H9 (cell line): ENCODE measurements at regions not wholly inside any gene's neighbourhood (a gene's known extent, or its start where the extent isn't known, plus 50 kb on each side); places are given as distances from the start of the nearest gene placed in this dataset.

Experiments used
- DNase-seq: peaks from one replicate; pipeline ENCODE4 v3.0.0-alpha.2; 2017
- H2AFZ ChIP-seq: one replicate; pipeline ENCODE4 v1.6.1; 2013; ENCODE audit warnings: mild to moderate bottlenecking, low read length, control low read depth, moderate library complexity
- H2AK5ac ChIP-seq: 2 replicates; pipeline ENCODE4 v1.6.1; 2013; ENCODE audit warnings: low read length, control low read depth, mixed read lengths; ENCODE audit not compliant: insufficient read length
- H2BK120ac ChIP-seq: one replicate; pipeline ENCODE4 v1.6.1; 2013; ENCODE audit warnings: low read depth, mild to moderate bottlenecking, low read length, control low read depth, inconsistent platforms; ENCODE audit not compliant: poor library complexity, severe bottlenecking
- H2BK12ac ChIP-seq: 2 replicates; pipeline ENCODE4 v1.6.1; 2013; ENCODE audit warnings: low read length, control low read depth, mixed read lengths, low read depth; ENCODE audit not compliant: insufficient read length
- H2BK15ac ChIP-seq: 2 replicates; pipeline ENCODE4 v1.6.1; 2013; ENCODE audit warnings: low read depth, low read length, control low read depth
- H2BK20ac ChIP-seq: one replicate; pipeline ENCODE4 v1.6.1; 2013; ENCODE audit warnings: low read depth, mild to moderate bottlenecking, low read length, control low read depth, inconsistent platforms; ENCODE audit not compliant: poor library complexity, severe bottlenecking
- H2BK5ac ChIP-seq: 2 replicates; pipeline ENCODE4 v1.6.1; 2013; ENCODE audit warnings: low read length, control low read depth, mixed read lengths; ENCODE audit not compliant: insufficient read length
- H3K14ac ChIP-seq: 2 replicates; pipeline ENCODE4 v1.6.1; 2013; ENCODE audit warnings: low read length, control low read depth; ENCODE audit not compliant: insufficient read depth
- H3K18ac ChIP-seq: 2 replicates; pipeline ENCODE4 v1.6.1; 2013; ENCODE audit warnings: low read depth, mild to moderate bottlenecking, mixed read lengths, low read length, control low read depth; ENCODE audit not compliant: insufficient read length
- H3K23ac ChIP-seq: 2 replicates; pipeline ENCODE4 v1.6.1; 2013; ENCODE audit warnings: low read length, control low read depth, mixed read lengths, low read depth; ENCODE audit not compliant: insufficient read length
- H3K23me2 ChIP-seq: 2 replicates; pipeline ENCODE4 v1.6.1; 2013; ENCODE audit warnings: low read depth, mild to moderate bottlenecking, mixed read lengths, low read length, control low read depth; ENCODE audit not compliant: insufficient read length, poor library complexity, severe bottlenecking
- H3K27ac ChIP-seq: 2 replicates; pipeline ENCODE4 v1.5.1; 2013; ENCODE audit warnings: low read length, control low read depth, mixed read lengths, low read depth; ENCODE audit not compliant: insufficient read length
- H3K27me3 ChIP-seq: 2 replicates; pipeline ENCODE4 v1.6.1; 2013; ENCODE audit warnings: low read length, control low read depth, inconsistent platforms; ENCODE audit not compliant: insufficient read depth
- H3K4ac ChIP-seq: 2 replicates; pipeline ENCODE4 v1.6.1; 2013; ENCODE audit warnings: low read depth, mild to moderate bottlenecking, control low read depth, inconsistent platforms, low read length, moderate library complexity
- H3K4me1 ChIP-seq: 2 replicates; pipeline ENCODE4 v1.6.1; 2013; ENCODE audit warnings: low read length, control low read depth, inconsistent platforms; ENCODE audit not compliant: insufficient read depth
- H3K4me2 ChIP-seq: 2 replicates; pipeline ENCODE4 v1.6.1; 2013; ENCODE audit warnings: low read length, control low read depth, mixed read lengths; ENCODE audit not compliant: insufficient read length, insufficient read depth
- H3K56ac ChIP-seq: 2 replicates; pipeline ENCODE4 v1.6.1; 2013; ENCODE audit warnings: low read depth, mild to moderate bottlenecking, mixed read lengths, low read length, control low read depth; ENCODE audit not compliant: insufficient read length
- H3K79me1 ChIP-seq: 2 replicates; pipeline ENCODE4 v1.6.1; 2013; ENCODE audit warnings: low read depth, mild to moderate bottlenecking, moderate library complexity, low read length, control low read depth, inconsistent platforms; ENCODE audit not compliant: insufficient read depth, poor library complexity, severe bottlenecking
- H3K79me2 ChIP-seq: 2 replicates; pipeline ENCODE4 v1.6.1; 2013; ENCODE audit warnings: low read length, control low read depth, inconsistent platforms; ENCODE audit not compliant: insufficient read depth
- H3K9ac ChIP-seq: 2 replicates; pipeline ENCODE4 v1.6.1; 2013; ENCODE audit warnings: low read length, control low read depth, mixed read lengths; ENCODE audit not compliant: insufficient read length; ENCODE audit errors: extremely low read depth
- H3K9me3 ChIP-seq: one replicate; pipeline ENCODE4 v1.6.1; 2013; ENCODE audit warnings: low read depth, low read length, inconsistent platforms; ENCODE audit not compliant: control insufficient read depth
- H3T11ph ChIP-seq: one replicate; pipeline ENCODE4 v1.6.1; 2013; ENCODE audit warnings: mild to moderate bottlenecking, low read length, control low read depth, inconsistent platforms
- H4K20me1 ChIP-seq: one replicate; pipeline ENCODE4 v1.6.1; 2013; ENCODE audit not compliant: control insufficient read depth, insufficient read length, insufficient read depth
- H4K5ac ChIP-seq: 2 replicates; pipeline ENCODE4 v1.6.1; 2013; ENCODE audit warnings: low read depth, mild to moderate bottlenecking, mixed read lengths, low read length, control low read depth; ENCODE audit not compliant: insufficient read length
- H4K8ac ChIP-seq: replicated peaks from 2 replicates; pipeline ENCODE4 v1.6.1; 2013; ENCODE audit warnings: low read length, control low read depth, mixed read lengths, low read depth; ENCODE audit not compliant: insufficient read length
- H4K91ac ChIP-seq: 2 replicates; pipeline ENCODE4 v1.6.1; 2013; ENCODE audit warnings: low read depth, mild to moderate bottlenecking, moderate library complexity, mixed read lengths, low read length, control low read depth; ENCODE audit not compliant: insufficient read length
- H3K27ac Mint-ChIP-seq, 3 experiments: 2 replicates in 2 of 3; 3 replicates in 1 of 3; pipeline ENCODE4 v1.8.0; 2020 to 2021; ENCODE audit warnings: mixed read lengths in 3 of 3, mild to moderate bottlenecking in 1 of 3, moderate library complexity in 1 of 3
- H3K27me3 Mint-ChIP-seq: 2 replicates; pipeline ENCODE4 v1.8.0; 2021; ENCODE audit warnings: low read depth, mild to moderate bottlenecking, moderate library complexity, mixed read lengths
- H3K36me3 Mint-ChIP-seq, 3 experiments: 2 replicates in 2 of 3; 3 replicates in 1 of 3; pipeline ENCODE4 v1.8.0; 2020 to 2021; ENCODE audit warnings: low read depth in 3 of 3, mixed read lengths in 3 of 3; ENCODE audit not compliant: insufficient read depth in 1 of 3
- H3K4me1 Mint-ChIP-seq, 2 experiments: 2 replicates each; pipeline ENCODE4 v1.8.0; 2020; ENCODE audit warnings: mixed read lengths in 2 of 2
- H3K4me3 Mint-ChIP-seq, 2 experiments: 2 replicates in 1 of 2; 3 replicates in 1 of 2; pipeline ENCODE4 v1.8.0; 2020 to 2021; ENCODE audit warnings: mild to moderate bottlenecking in 2 of 2, mixed read lengths in 2 of 2, moderate library complexity in 1 of 2
- H3K9me3 Mint-ChIP-seq, 2 experiments: 2 replicates in 1 of 2; 3 replicates in 1 of 2; pipeline ENCODE4 v1.8.0; 2020; ENCODE audit warnings: mild to moderate bottlenecking in 2 of 2, mixed read lengths in 2 of 2, moderate library complexity in 1 of 2
- CTCF ChIP-seq: fragments of 200-600 bp; sonication (generic); conservative IDR thresholded peaks from 3 replicates; pipeline ENCODE4 v1.8.0; 2021; ENCODE audit warnings: antibody characterized with exemption, mild to moderate bottlenecking
- WGBS: extraction: QIAGEN DNeasy Blood & Tissue Kit; methylation state at CpG from one replicate; pipeline ENCODE4 v1.1.7; 2013; ENCODE audit warnings: missing lambda C conversion rate, low lambda C conversion rate, mixed read lengths; ENCODE audit not compliant: insufficient read length; ENCODE audit errors: extremely low coverage; 5-methylcytosine and 5-hydroxymethylcytosine counted together

DNA sequence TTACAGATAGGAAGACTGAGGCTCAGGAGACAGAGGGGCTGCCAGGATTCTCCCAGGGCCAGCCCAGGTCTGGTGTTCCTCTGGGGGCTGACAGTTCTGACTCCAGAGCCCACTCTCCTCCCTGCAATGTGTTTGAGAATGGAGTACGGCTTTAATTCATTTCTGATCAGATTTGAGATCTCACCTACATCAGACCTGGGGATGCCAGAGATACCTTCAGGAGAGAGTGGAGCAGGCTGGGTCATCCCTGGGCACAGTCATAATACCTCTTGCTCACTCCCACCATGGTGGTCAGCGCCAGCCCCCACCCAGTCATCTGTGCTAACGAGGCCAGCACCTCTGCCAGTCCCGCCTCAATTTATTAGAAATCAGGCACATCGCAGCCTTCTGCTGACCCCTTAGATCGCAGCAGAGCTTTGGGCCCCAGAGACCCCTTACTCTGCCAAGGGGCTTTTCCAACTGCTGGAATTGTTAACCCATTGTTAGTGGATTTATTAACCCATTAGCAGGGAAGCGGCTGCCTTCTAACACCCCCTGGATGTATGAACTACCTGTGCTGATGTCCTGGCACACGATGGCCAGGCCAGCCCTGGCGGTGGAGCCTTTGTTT is 352.1 kb downstream of the MATN1 start:
- H2BK12ac ChIP-seq, result no peak overlapping the region
- no peak overlapping the region for H2AFZ ChIP-seq
- H4K91ac ChIP-seq, result no peak overlapping the region
- no peaks in the 10 kb centered on the region for H3K79me2 ChIP-seq
- H2BK5ac ChIP-seq, result no peak overlapping the region
- H3K27ac ChIP-seq, result no peak overlapping the region
- no peaks in the 10 kb centered on the region for H3K36me3 Mint-ChIP-seq
- H2BK15ac ChIP-seq, result no peak overlapping the region
- H3K9me3 ChIP-seq, result no peaks in the 10 kb centered on the region
- no peak overlapping the region; the same call in 1 of the 2 replicates for H3K14ac ChIP-seq
- H3K4me1 ChIP-seq, result no peaks in the 10 kb centered on the region
- TF ChIP-seq CTCF, result no peak
- no peak overlapping the region for H3K4me2 ChIP-seq
- H3K4ac ChIP-seq, result no peak overlapping the region
- peaks cover 1% of the 10 kb centered on the region; the same call in 1 of the 2 replicates for H3K27me3 Mint-ChIP-seq
- no peaks in the 10 kb centered on the region for H3K79me1 ChIP-seq
- no peak overlapping the region for H2BK20ac ChIP-seq
- peaks cover 4 to 21% of the 10 kb centered on the region in 2 experiments; a peak in 3 of 4 replicates for H3K4me1 Mint-ChIP-seq
- no peak overlapping the region for H3K23ac ChIP-seq
- no peaks in the 10 kb centered on the region for H3K27me3 ChIP-seq
- no peaks in the 10 kb centered on the region for H3K23me2 ChIP-seq
- DNase-seq, result no peak
- WGBS, result no CpG with 5 or more reads among the region's 9 CpGs
- no peak overlapping the region for H2AK5ac ChIP-seq
- H4K8ac ChIP-seq, result no peak overlapping the region
- no peak overlapping the region for H3K4me3 Mint-ChIP-seq
- no peak overlapping the region for H3T11ph ChIP-seq
- H3K9ac ChIP-seq, result no peak overlapping the region
- H3K56ac ChIP-seq, result no peak overlapping the region
- no peak overlapping the region for H2BK120ac ChIP-seq
- peaks cover 2% of the 10 kb centered on the region for H4K20me1 ChIP-seq
- no peak overlapping the region for H4K5ac ChIP-seq
- no peak overlapping the region for H3K18ac ChIP-seq
- peak overlapping the region in 1 of 3 experiments; percentile 23; a peak in 4 of 7 replicates for H3K27ac Mint-ChIP-seq
- H3K9me3 Mint-ChIP-seq, result no peaks in the 10 kb centered on the region; a peak in 2 of 5 replicates
